ENCODE measurements at regions not wholly inside any gene's neighbourhood (a gene's known extent, or its start where the extent isn't known, plus 50 kb on each side); places are given as distances from the start of the nearest gene placed in this dataset.

GRCh38 chr15:96891046-96891445 is 560.5 kb downstream of the NR2F2 start:
- TF ChIP-seq MYC (IDR thresholded peaks at IDR 0.05; ENCODE audit: low read depth, low read length) (no peak), CTCF (IDR thresholded peaks at IDR 0.05; ENCODE audit: extremely low read depth in 1 of 2, insufficient read depth in 1 of 2, low read depth in 1 of 2, low read length in 2 of 2) (no peak), MAX (IDR thresholded peaks at IDR 0.05; ENCODE audit: insufficient read depth, insufficient read length) (no peak), POLR2A (IDR thresholded peaks at IDR 0.05; ENCODE audit: low read depth, low read length) (no peak), POLR2AphosphoS5 (IDR thresholded peaks at IDR 0.05; ENCODE audit: insufficient read depth, low read depth, low read length) (no peak), EZH2 (IDR thresholded peaks at IDR 0.05; ENCODE audit: borderline replicate concordance, low read depth, low read length, severe bottlenecking) (no peak)

Measured in endothelial cell of umbilical vein (primary cell).